ENCODE measurements at regions not wholly inside any gene's neighbourhood (a gene's known extent, or its start where the extent isn't known, plus 50 kb on each side); places are given as distances from the start of the nearest gene placed in this dataset.

- TF ChIP-seq ZNF462 (CRISPR knock-in tag; IDR thresholded peaks at IDR 0.05) (no peak), ETS1 (IDR thresholded peaks at IDR 0.05) (no peak), EZH2 (IDR thresholded peaks at IDR 0.05; ENCODE audit: low read depth, unreplicated experiment) (no peak), NANOG (IDR thresholded peaks at IDR 0.05; ENCODE audit: borderline replicate concordance) (no peak), POLR2AphosphoS5 (IDR thresholded peaks at IDR 0.05; ENCODE audit: low read depth) (no peak)
Measured at GRCh38 chr4:12244973-12245372, 816.3 kb upstream of the HS3ST1 start (continued).

- Mint-ChIP-seq H3K9me3 (peaks cover 2% of the 10 kb centered on the region; the same call in 1 of the 3 replicates), H3K27me3 (ENCODE audit: insufficient read depth, low read depth, poor library complexity) (no peaks in the 10 kb centered on the region), H3K36me3 (ENCODE audit: low read depth) (no peaks in the 10 kb centered on the region), H3K27ac (no peak overlapping the region), H3K4me1 (peaks cover 39% of the 10 kb centered on the region), H3K4me3 (no peak overlapping the region)
- Histone ChIP-seq H3K4me1 (ENCODE audit: insufficient read depth) (peaks cover 18% of the 10 kb centered on the region), H3K36me3 (ENCODE audit: insufficient read depth) (no peaks in the 10 kb centered on the region), H3K9me2 (ENCODE audit: insufficient read depth) (no peaks in the 10 kb centered on the region), H3K4me2 (0 out of 2 replicates have a peak overlapping the region, but pooled peaks have one; percentile 18), H3K27ac (ENCODE audit: low read depth) (no peak overlapping the region), H3F3A (replicated peaks; ENCODE audit: low read depth) (no peaks in the 10 kb centered on the region), H3K79me2 (replicated peaks; ENCODE audit: insufficient read depth) (no peaks in the 10 kb centered on the region), H3K4me3 (no peak overlapping the region), H3K27me3 (ENCODE audit: insufficient read depth) (no peaks in the 10 kb centered on the region), H2AFZ (no peak overlapping the region), H4K20me1 (replicated peaks; ENCODE audit: insufficient read depth) (no peaks in the 10 kb centered on the region)
- ATAC-seq, result no peak
- no peak for DNase-seq (ENCODE audit: low spot score)
- TF ChIP-seq ZNF114 (CRISPR knock-in tag; IDR thresholded peaks at IDR 0.05) (no peak), EZH2phosphoT487 (IDR thresholded peaks at IDR 0.05; ENCODE audit: unreplicated experiment) (no peak), ZNF331 (CRISPR knock-in tag; IDR thresholded peaks at IDR 0.05; ENCODE audit: low read depth) (no peak), JUNB (IDR thresholded peaks at IDR 0.05; ENCODE audit: unreplicated experiment) (no peak), NANOG (IDR thresholded peaks at IDR 0.05; ENCODE audit: borderline replicate concordance) (no peak), REST (IDR thresholded peaks at IDR 0.05; ENCODE audit: unreplicated experiment) (no peak), CTCF (conservative IDR thresholded peaks at IDR 0.05; ENCODE audit: low read depth in 2 of 2) (no peak), ETS1 (IDR thresholded peaks at IDR 0.05) (no peak), EZH2 (IDR thresholded peaks at IDR 0.05; ENCODE audit: low read depth, unreplicated experiment) (no peak), POLR2AphosphoS5 (IDR thresholded peaks at IDR 0.05; ENCODE audit: low read depth) (no peak)
Measured at GRCh38 chr4:12242354-12242753, 813.7 kb upstream of the HS3ST1 start.
